ENCODE measurements at regions not wholly inside any gene's neighbourhood (a gene's known extent, or its start where the extent isn't known, plus 50 kb on each side); places are given as distances from the start of the nearest gene placed in this dataset.

DNA sequence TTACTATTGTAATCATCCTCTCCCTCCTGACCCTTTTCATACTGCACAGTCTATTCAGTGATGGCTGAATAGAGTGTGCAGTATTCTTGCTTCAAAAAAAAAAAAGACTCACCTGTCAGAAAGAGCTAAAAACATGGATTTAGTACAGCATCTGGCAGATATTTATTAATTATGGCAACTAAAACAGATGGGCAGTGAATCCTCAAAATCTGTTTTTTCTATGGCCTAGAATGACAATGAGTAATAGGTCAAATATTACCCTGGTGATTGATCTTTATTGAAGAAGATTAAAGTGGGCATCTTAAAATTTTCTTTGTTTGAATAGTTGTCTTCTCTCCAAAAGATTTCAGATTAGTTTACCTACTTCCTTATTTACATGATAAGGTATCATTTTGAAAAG is 543.6 kb downstream of the FOXG1 start (continued):
- TF ChIP-seq TEAD4 (IDR thresholded peaks at IDR 0.05; ENCODE audit: low read depth, low read length) (no peak), TCF12 (IDR thresholded peaks at IDR 0.05; ENCODE audit: low read depth, low read length) (no peak)
